OCI-LY7 (cell line): ENCODE measurements at regions not wholly inside any gene's neighbourhood (a gene's known extent, or its start where the extent isn't known, plus 50 kb on each side); places are given as distances from the start of the nearest gene placed in this dataset.

Source experiments
- BruUV-seq: library from RNA; stranded (reverse); fragments of 400-500 nt; replicated peaks from 2 replicates; lab custom pipeline; 2021; lab: Mats Ljungman, UMichigan
- CTCF ChIA-PET: fragments of 300-600 bp; sonication (Branson Sonifier 250); formaldehyde crosslinking; loops from one replicate; lab custom pipeline; 2022; ENCODE audit warnings: antibody characterized with exemption; ENCODE audit not compliant: unreplicated experiment; lab: Charles Lee
- POLR2A ChIA-PET: fragments of 300-600 bp; sonication (Branson Sonifier 250); formaldehyde crosslinking; loops from one replicate; lab custom pipeline; 2022; ENCODE audit warnings: antibody characterized with exemption; lab: Charles Lee
- DNase-seq: peaks from one replicate; pipeline ENCODE4 v3.0.0-alpha.2; 2015; ENCODE audit warnings: low spot score
- H2AFZ ChIP-seq: fragments of 200-600 bp; sonication (generic), shearing (Covaris generic); 2 replicates; pipeline ENCODE4 v1.6.1; 2014; ENCODE audit warnings: mild to moderate bottlenecking, antibody characterized with exemption, low read length, moderate library complexity
- H3K27ac ChIP-seq: fragments of 200-600 bp; sonication (generic); 2 replicates; pipeline ENCODE4 v1.5.1; 2014; ENCODE audit warnings: mixed run types, low read depth, mild to moderate bottlenecking, moderate library complexity, low read length, inconsistent platforms; ENCODE audit not compliant: poor library complexity, severe bottlenecking
- H3K36me3 ChIP-seq: fragments of 200-600 bp; sonication (generic); 2 replicates; pipeline ENCODE4 v1.6.1; 2014; ENCODE audit warnings: mild to moderate bottlenecking, antibody characterized with exemption, low read length, moderate library complexity, mixed read lengths; ENCODE audit not compliant: insufficient read depth
- H3K4me1 ChIP-seq: fragments of 200-600 bp; sonication (generic); 2 replicates; pipeline ENCODE4 v1.5.1; 2014; ENCODE audit warnings: mild to moderate bottlenecking, low read length; ENCODE audit not compliant: insufficient read depth, poor library complexity, severe bottlenecking
- H3K4me2 ChIP-seq: fragments of 200-600 bp; sonication (generic); 2 replicates; pipeline ENCODE4 v1.6.1; 2014; ENCODE audit warnings: mild to moderate bottlenecking, low read length
- H3K4me3 ChIP-seq: fragments of 200-600 bp; sonication (generic); 2 replicates; pipeline ENCODE4 v1.5.1; 2014; ENCODE audit warnings: mild to moderate bottlenecking, low read depth, low read length; ENCODE audit not compliant: poor library complexity, severe bottlenecking
- H3K79me2 ChIP-seq: fragments of 200-600 bp; sonication (generic); 2 replicates; pipeline ENCODE4 v1.6.1; 2016; ENCODE audit warnings: low read depth, mild to moderate bottlenecking, low read length, moderate library complexity, mixed read lengths; ENCODE audit not compliant: insufficient read depth
- H3K9me2 ChIP-seq: fragments of 200-600 bp; sonication (generic); 2 replicates; pipeline ENCODE4 v1.6.1; 2016; ENCODE audit warnings: mild to moderate bottlenecking, low read length, mixed read lengths; ENCODE audit not compliant: insufficient read depth
- H3K9me3 ChIP-seq: fragments of 200-600 bp; sonication (generic); 2 replicates; pipeline ENCODE4 v1.6.1; 2014; ENCODE audit warnings: mild to moderate bottlenecking, mixed run types, low read length, mixed read lengths
- H4K20me1 ChIP-seq: fragments of 200-600 bp; sonication (generic); 2 replicates; pipeline ENCODE4 v1.6.1; 2014; ENCODE audit warnings: mild to moderate bottlenecking, antibody characterized with exemption, low read length, moderate library complexity, mixed read lengths; ENCODE audit not compliant: insufficient read depth
- EZH2phosphoT487 ChIP-seq: fragments of 200-600 bp; sonication (generic); IDR thresholded peaks from 2 replicates; pipeline ENCODE4 v1.6.1; 2018; ENCODE audit warnings: low read depth, borderline replicate concordance, mild to moderate bottlenecking, mixed run types, antibody characterized with exemption, low read length, moderate library complexity, mixed read lengths
- intact Hi-C: fragments of 100-400 bp; cut with micrococcal nuclease; formaldehyde crosslinking; loops from one replicate; pipeline ENCODE4 v1.10.0; 2022; ENCODE audit not compliant: unreplicated experiment
- TF ChIP-seq, protein P1 (sequence below): fragments of 200-600 bp; sonication (generic); conservative IDR thresholded peaks from 2 replicates; pipeline ENCODE4 v1.5.1; 2014; ENCODE audit warnings: mild to moderate bottlenecking, antibody characterized with exemption, low read length, moderate library complexity, mixed read lengths

DNA sequence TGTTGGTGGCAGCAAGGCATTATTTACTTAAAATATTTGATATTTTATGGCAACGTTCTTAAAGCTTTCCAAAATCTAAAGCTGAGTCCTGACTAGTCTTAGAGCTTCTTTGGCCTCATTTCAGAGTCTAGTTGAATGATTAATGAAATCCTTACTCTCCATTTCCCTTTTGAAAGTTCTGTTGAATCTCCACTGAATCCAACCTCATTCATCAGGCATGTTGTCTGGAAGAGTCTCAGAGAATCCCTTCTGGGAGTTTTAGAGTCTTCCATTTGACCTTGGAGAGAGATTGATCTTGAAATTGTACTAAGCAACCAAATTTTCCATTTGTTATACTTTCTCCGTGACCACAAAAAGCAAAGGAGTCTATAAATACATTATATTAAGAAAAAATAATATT, 198.5 kb upstream of the TMEM196 start:
- ChIA-PET CTCF (no interaction called here), POLR2A (interaction anchor here (1.3 kb wide), 1 partner anchor 9 kb away, joined by 3 read pairs; no protein-coding TSS in a partner anchor)
- Histone ChIP-seq H3K4me3 (no peak overlapping the region), H3K36me3 (no peaks in the 10 kb centered on the region), H3K9me3 (no peaks in the 10 kb centered on the region), H4K20me1 (no peaks in the 10 kb centered on the region), H3K4me1 (no peaks in the 10 kb centered on the region), H3K27ac (no peak overlapping the region), H3K9me2 (no peaks in the 10 kb centered on the region), H3K4me2 (no peak overlapping the region), H3K79me2 (no peaks in the 10 kb centered on the region), H2AFZ (no peak overlapping the region)
- intact Hi-C loops = no loop called here
- DNase-seq = no peak
- TF ChIP-seq EZH2phosphoT487 = no peak
- TF ChIP-seq, protein P1, sequence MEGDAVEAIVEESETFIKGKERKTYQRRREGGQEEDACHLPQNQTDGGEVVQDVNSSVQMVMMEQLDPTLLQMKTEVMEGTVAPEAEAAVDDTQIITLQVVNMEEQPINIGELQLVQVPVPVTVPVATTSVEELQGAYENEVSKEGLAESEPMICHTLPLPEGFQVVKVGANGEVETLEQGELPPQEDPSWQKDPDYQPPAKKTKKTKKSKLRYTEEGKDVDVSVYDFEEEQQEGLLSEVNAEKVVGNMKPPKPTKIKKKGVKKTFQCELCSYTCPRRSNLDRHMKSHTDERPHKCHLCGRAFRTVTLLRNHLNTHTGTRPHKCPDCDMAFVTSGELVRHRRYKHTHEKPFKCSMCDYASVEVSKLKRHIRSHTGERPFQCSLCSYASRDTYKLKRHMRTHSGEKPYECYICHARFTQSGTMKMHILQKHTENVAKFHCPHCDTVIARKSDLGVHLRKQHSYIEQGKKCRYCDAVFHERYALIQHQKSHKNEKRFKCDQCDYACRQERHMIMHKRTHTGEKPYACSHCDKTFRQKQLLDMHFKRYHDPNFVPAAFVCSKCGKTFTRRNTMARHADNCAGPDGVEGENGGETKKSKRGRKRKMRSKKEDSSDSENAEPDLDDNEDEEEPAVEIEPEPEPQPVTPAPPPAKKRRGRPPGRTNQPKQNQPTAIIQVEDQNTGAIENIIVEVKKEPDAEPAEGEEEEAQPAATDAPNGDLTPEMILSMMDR = no peak
- no TSS peak for BruUV-seq

DNA sequence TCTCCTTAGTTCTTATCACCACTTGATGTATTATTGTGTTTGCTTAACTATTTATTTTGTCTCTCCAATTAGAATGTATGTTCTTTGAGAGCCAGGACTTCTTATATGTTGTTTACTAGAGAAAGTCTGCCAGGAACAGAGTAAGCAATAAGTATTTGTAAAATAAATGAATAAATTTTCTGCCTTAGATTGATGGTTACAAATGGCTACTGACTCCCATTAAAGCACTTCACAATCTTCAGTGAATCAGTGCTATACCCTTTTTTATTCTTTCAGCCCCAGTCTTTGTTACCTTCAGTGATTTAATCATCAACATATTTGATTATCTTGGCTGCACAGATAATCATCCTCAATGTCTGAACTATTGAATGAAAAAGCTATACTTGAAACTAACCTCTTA, 197.1 kb upstream of the TMEM196 start:
- BruUV-seq = no TSS peak
- CTCF ChIA-PET = no interaction called here
- TF ChIP-seq EZH2phosphoT487 = no peak
- TF ChIP-seq, protein P1 = no peak

DNA sequence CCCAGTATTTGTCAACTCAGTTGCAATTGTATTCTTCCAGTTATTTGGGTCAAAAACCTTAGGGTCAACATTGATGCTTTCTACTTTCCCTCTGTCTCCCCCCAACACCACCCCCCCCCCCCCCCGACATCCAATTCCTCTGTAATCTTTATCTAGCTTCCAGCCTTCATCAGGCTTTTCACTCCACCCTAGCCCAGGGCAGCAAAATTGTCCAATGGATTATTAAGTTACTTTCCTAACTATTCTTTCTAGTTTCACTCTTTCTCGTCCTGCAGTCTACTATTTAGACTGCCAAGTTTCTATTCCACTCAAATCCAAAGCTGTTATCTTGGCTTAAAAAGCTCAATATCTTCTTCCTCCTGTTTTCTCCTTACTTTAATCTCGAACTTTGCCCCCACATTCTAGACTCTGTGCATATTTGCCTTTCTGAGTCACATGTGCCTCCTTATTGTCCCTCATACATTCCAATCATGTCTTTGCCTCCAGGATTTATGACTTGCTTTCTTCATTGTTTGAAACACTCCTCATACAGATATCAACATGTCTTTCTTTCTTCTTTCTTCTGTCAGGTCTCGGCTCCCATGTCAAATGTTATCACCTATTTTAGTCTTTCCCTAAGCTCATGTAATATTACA, 196.6 kb upstream of the TMEM196 start:
- TF ChIP-seq, protein P1 = no peak
- TF ChIP-seq EZH2phosphoT487 = no peak
- H3K4me2 ChIP-seq = no peak overlapping the region
- CTCF ChIA-PET = no interaction called here

More for the DNA sequence above, 197.1 kb upstream of the TMEM196 start:
- Histone ChIP-seq H3K9me3 (no peaks in the 10 kb centered on the region), H3K36me3 (no peaks in the 10 kb centered on the region), H3K4me3 (no peak overlapping the region), H3K9me2 (no peaks in the 10 kb centered on the region), H3K4me2 (no peak overlapping the region), H3K27ac (no peak overlapping the region), H4K20me1 (no peaks in the 10 kb centered on the region), H3K4me1 (no peaks in the 10 kb centered on the region), H3K79me2 (no peaks in the 10 kb centered on the region), H2AFZ (no peak overlapping the region)
- POLR2A ChIA-PET = interaction anchor here (0.9 kb wide), 1 partner anchor 253 kb away, joined by 3 read pairs; no protein-coding TSS in a partner anchor
- DNase-seq = no peak
- intact Hi-C loops = no loop called here

More for the DNA sequence above, 196.6 kb upstream of the TMEM196 start:
- Histone ChIP-seq H2AFZ (no peak overlapping the region), H3K4me3 (no peak overlapping the region), H3K4me1 (no peaks in the 10 kb centered on the region), H3K9me3 (no peaks in the 10 kb centered on the region), H3K36me3 (no peaks in the 10 kb centered on the region), H3K9me2 (no peaks in the 10 kb centered on the region), H4K20me1 (no peaks in the 10 kb centered on the region), H3K79me2 (no peaks in the 10 kb centered on the region), H3K27ac (no peak overlapping the region)
- POLR2A ChIA-PET = interaction anchor here (0.9 kb wide), 1 partner anchor 254 kb away, joined by 3 read pairs; no protein-coding TSS in a partner anchor
- intact Hi-C loops = no loop called here
- no TSS peak for BruUV-seq
- no peak for DNase-seq
